DLD1 (cell line): ENCODE measurements at regions not wholly inside any gene's neighbourhood (a gene's known extent, or its start where the extent isn't known, plus 50 kb on each side); places are given as distances from the start of the nearest gene placed in this dataset.
"Not testable (repeated sequence)": the region's sequence is repeated elsewhere in the genome, so short reads cannot be mapped to it uniquely, and the experiment has no call there.

ENCODE experiments used
- in situ Hi-C: cut with HindIII; loops from 2 replicates; pipeline ENCODE4 v1.10.0; 2017; ENCODE audit warnings: low sequenced_read_pairs

DNA sequence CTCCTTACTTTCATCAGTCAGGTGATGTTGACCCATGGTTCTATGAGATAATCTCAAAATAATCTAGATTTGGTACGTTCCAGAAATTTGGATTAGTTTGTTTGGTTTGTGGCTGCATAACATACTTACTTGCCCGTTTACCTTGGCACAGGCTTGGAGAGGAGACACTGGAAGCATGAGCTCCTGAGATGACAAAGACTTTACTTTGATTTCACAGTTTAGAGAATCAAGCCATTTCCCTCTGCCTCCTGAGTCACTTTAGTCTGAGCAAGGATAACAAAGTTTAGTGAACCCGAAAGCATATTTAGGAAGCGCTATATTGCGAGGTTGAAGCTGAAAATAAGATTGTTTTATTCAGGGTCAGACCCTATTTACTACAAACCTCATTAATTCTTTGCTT, 643.4 kb downstream of the QKI start:
- in situ Hi-C loops = no loop called here

DNA sequence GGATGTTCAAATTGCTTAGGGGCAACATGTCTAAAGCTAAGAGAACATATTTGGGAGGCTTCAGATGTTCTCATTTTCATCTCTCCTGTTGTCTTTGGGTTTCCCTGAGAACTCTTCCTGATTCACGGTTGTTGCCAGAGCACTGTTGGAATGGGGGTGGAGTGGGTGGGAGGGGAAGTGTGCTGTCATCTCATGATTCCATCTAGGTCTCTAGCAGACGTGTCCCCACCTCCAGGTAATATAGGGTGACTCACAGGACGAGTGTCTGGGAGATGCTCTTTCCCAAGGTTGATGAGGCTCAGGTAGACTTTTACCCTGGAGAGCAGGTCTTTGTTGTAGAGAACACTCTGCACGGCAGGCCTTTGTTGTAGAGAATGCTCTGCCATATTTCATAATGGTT, 636.9 kb downstream of the QKI start:
- in situ Hi-C loops = no loop called here

DNA sequence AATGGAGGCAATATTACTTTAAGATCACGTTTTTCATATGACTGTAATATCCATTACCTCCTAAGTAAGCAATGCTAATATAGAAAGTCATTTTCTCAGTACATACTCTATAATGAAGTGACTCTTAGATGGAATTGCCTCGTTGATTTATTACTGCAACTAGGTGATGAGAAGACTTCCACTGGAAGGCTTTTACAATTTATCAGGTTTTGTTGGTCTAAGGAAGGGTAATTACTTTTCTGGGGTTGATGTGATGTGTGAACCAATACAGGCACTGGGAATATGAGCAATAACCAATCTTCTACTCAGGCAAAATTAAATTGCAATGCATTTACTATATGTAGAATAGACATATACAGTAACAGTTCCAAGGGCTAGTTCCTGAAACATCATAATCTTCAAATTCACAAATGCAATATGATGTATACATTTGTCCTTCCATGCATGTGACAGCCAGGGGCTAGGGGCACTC, 635.0 kb downstream of the QKI start:
- in situ Hi-C loops = no loop called here

GRCh38 chr6:164048840-164049516, 634.5 kb downstream of the QKI start:
- in situ Hi-C loops = no loop called here

DNA sequence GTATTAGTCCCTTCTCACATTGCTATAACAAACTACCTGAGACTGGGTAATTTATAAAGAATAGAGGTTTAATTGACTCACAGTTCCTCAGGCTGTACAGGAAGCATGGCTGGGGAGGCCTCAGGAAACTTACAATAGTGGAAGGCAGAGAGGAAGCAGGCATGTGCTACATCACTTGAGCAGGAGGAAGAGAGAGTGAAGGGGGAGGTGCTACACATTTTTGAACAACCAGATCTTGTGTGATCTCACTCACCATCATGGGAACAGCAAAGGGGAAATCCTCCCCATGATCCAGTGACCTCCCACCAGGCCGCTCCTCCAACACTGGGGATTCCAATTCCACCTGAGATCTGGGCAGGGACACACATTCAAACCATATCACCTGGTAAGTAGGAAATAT, 630.6 kb downstream of the QKI start:
- in situ Hi-C loops = no loop called here

DNA sequence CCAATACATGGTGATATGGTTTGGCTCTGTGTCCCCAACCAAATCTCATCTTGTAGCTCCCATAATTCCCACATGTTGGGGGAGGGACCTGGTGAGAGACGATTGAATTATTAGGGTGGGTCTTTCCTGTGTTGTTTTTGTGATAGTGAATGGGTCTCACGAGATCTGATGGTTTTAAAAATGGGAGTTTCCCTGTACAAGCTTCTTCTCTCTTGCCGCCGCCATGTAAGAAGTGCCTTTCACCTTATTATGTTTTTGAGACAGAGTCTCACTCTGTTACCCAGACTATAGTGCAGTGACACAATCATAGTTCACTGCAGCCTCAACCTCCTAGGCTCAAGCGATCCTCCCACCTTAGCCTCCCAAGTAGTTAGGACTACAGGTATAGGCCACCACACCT, 629.1 kb downstream of the QKI start:
- in situ Hi-C loops = not testable (repeated sequence)

GRCh38 chr6:164042212-164042611, 627.7 kb downstream of the QKI start:
- in situ Hi-C loops = no loop called here

GRCh38 chr6:164040994-164041393, 626.5 kb downstream of the QKI start:
- in situ Hi-C loops = no loop called here

DNA sequence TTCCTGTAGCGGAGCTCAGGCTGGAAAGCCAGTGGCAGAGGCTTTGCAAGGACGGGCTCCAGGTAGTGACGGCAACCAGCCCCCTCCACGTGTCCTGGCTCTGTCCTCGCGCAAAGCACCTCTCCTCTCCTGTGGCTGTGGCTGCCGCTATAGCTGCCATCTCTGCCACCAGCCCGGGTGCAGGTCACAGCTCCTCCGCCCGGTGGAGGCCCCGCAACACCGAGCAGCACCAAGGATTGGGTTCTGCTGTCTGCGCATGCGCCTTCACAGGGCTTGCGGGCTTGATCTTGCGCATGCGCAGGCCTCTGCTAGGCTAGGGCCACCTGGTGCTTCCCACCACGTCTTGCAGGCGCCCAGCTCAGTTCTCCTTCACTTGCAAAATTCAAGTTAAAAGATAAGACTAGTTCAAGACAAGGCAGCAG, 625.4 kb downstream of the QKI start:
- in situ Hi-C loops = no loop called here

- in situ Hi-C loops = no loop called here
These were observed 622.8 kb downstream of the QKI start for GRCh38 chr6:164037171-164037870.

GRCh38 chr6:164035900-164036485, 621.5 kb downstream of the QKI start:
- in situ Hi-C loops = no loop called here

DNA sequence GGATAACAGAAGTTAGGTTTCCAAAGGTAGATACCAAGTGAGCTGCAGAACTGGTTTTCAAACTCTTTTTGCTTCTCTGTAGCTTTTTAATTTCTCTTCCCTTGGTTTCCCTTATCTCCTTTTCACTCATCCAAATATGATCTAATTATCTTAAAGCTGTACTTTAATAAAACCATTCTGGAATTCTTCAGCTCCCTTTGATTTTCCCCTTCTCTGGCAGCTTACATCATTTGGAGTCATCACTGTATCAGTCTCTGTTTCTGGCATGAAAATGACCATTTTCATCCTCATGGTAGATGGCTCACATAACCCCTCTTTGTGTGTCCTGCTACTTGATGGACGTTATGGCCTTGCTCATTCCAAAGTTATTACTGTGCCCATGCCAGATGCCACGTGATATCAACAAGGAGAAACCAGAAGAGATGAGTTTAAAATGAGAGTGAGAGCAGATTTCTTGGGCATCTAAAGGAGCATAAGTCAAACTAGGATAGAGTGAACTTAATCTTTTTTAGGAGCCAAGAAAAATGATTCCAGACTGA, 620.2 kb downstream of the QKI start:
- in situ Hi-C loops = no loop called here

DNA sequence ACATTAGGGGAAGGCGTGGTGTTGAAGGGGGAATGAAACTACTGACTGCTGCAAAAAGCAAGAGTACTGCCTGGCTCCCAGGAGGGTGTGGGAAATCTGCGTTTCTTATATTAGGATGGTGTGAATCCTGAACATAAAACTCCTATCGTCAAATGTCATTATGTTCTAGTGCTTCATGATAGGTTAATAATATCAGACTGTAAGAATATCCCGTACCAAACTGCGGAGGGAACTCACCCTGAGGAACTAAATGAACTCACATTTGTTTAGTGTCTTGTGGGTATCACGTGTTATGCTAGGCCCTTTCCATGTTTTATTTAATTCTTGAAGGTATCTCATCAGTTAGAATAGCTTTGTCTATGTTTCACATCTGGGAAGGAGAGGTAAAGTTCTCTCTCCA, 610.7 kb downstream of the QKI start:
- in situ Hi-C loops = no loop called here

DNA sequence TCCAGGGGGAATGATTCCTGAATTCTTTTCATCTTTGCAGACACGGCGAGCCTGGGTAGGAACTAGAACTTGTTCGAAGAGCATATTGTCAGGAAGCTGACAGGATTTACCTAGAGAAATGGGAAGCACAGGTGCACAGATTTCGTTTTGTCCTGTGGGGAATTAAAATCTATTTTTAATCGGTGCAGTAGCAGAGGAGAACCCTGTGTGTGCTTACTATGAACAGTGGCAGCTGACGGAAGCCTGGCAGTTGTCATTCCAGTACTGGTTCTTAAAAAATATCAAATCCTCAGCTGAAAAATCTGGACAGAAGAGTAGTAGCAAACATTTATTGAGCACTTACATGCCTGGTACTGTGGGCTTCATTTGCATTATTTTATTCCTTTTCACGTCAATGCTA, 609.0 kb downstream of the QKI start:
- in situ Hi-C loops = no loop called here

GRCh38 chr6:164022632-164023031, 608.1 kb downstream of the QKI start:
- in situ Hi-C loops = no loop called here

DNA sequence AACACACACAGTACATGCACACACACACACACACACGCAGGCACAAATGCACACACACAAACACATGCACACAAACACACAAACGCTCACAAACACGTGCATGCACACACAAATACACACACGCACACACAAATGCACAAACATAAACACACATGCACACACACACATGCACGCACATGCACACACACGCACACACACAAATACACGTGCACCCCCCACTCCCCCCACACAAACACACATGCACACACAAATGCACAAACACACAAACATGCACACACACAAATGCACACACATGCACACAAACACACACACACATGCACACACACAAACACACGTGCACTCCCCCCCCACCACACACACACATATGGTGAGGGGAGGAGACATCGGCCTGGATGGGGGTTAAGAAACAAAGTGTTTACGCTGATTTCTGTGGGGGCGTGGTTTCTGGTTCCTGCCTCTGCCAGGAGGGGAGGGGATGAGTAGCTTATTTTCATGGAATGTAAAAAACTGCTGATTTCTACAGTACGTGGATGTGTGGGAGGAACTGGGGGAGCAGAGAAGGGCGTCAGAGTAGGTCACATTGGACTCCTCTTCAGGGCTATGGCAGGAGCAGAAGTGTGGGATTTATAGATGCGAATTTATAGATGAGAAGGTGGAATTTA, 607.2 kb downstream of the QKI start:
- in situ Hi-C loops = no loop called here

DNA sequence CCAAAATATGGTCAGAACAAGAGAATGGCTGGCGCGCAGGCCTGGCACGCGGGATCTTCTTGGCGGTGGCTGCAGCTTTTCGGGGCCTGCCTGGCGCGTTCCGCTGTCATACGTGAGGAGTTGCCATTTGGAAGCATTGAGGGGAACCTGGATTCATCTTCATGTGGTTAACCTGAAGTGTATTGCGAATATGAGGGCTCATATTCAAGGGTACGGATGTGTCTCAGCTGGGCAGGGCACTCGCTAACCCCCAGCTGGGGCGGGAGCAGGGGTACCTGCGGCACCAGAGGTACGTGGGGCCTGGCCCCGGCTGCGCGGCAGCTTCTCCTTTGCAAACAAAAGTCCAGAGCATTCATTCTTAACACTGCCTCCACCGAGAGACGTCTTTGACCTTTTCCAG, 605.6 kb downstream of the QKI start:
- in situ Hi-C loops = no loop called here

- in situ Hi-C loops = no loop called here
These were observed 603.6 kb downstream of the QKI start for GRCh38 chr6:164018133-164018532.

- in situ Hi-C loops = no loop called here
These were observed 601.5 kb downstream of the QKI start for GRCh38 chr6:164016056-164016455.

DNA sequence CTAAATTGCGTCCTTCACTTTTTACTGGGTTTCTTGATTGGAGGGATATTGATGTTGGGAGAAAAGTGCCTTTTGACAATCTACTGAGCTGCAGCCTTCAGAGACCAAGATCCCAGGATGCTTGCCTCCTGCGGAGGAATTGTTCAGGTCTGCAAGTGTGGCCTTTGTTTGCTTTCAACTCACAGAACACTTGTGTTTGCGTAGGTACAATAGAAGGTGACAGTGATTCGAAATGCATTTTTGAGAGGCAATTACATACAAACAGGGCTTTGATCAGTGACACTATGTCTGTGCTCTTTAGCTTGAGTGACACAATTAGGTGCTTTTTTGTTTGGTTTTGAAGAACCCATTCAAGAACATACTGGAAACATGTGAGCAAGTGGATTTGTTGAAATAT, 600.6 kb downstream of the QKI start:
- in situ Hi-C loops = no loop called here

DNA sequence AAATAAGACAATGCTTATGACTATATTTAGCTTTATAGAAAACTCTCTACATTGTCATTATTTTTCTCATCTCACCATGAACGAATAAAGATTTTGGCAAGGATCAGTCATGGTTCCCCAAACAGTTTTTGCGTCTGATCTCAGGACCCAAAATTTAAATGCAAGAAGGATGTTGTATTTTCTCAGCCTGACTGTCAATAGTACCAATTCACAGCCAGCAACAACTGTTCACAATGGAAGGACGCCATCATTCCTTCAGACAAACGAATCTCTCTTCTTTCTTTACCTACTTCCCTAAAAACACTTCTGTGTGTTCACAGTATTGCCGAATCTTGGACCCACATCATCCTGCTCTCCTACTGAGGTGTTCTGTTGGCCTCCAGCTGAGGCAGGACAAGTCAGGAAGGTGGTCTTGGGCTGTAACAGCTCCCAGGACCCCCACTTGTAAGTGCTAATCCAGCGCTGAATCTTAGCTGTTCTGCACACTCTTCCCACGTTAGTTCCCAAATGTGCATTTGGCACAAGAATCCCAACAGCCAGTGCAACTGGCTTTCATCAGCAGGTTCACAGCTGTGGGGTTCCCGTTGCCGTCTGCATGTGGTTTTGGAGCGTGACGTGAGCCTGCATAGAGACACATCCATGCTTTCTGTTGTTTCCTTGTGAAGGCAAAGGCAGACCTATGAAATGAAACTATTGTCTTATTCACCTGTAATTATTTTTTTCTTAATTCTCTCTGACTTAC, 600.0 kb downstream of the QKI start:
- in situ Hi-C loops = no loop called here
